HG02981 (cell line): ENCODE measurements at regions not wholly inside any gene's neighbourhood (a gene's known extent, or its start where the extent isn't known, plus 50 kb on each side); places are given as distances from the start of the nearest gene placed in this dataset.

Experiments used
- ATAC-seq: cut with Tn5 transposase; IDR thresholded peaks from one replicate; pipeline ENCODE4 v1.9.1; 2021; ENCODE audit warnings: mild to moderate bottlenecking, moderate library complexity; ENCODE audit not compliant: unreplicated experiment

DNA sequence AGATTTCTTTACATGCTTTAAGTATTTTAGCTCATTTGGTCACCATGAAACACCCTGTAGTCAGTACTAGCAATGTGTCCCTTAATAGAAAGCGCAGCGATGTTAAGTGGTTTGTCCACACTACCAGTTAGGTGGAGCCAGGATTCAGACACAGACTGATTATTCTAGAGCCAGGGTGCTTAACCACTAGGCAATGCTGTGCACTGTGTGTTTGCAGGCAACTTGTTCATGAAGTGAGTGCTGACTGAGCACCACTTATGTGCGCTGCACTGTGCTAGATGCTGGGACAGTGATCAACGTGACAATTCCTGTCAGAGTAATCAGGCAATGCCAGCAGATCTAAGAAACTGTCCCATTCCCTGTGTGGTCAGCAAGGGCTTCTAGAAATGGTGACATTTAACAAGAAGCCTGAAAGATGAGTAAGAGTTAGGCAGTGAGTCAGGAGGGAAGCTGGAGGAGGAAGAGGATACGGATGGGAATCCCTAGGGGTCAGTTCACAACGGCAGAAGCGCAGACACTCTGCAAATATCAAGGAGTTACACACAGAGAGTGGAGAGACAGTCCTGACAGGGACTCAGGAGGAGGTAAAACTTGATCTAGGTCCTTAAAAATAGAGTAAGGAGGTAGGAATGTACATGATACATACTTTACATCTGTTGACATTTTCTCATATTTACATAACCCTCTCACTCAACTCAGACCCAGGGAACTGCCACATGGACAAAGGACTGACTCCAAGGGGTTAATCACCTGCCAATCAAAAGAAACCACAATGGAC, 69.7 kb upstream of the EGR2 start:
- ATAC-seq: no peak

DNA sequence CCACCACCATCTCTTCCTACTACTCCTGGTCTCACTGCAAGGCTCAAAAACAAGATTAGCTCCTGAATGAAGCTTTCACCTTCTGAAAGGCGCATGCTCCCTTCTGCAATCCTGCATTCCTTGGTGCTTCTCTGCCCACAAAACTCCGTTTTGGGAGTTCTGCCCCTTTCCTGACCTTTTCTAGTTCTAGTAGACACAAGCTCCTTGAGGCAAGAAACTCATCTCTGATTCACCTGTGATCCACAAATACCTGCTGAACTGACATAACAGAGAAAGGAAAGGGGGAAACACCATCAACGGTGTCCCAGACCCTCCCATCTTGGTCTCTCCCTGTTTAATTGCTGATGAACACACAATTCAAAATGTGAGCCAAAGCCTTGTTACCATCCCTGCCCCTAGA, 64.0 kb upstream of the EGR2 start:
- no peak for ATAC-seq

DNA sequence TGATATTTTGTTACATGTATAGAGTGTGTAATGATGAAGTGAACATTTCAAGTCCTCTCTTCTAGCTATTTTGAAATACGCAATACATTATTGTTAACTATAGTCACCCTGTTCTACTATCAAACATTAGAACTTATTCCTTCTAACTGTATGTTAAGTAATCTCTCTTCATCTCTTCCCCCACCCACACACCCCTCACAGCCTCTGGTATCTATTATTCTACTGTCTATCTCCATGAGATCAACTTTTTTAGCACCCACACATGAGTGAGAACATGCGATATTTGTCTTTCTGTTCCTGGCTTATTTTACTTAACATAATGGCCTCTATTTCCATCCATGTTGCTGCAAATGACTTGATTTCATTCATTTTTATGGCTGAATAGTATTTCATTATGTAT, 57.7 kb upstream of the EGR2 start:
- ATAC-seq: no peak

DNA sequence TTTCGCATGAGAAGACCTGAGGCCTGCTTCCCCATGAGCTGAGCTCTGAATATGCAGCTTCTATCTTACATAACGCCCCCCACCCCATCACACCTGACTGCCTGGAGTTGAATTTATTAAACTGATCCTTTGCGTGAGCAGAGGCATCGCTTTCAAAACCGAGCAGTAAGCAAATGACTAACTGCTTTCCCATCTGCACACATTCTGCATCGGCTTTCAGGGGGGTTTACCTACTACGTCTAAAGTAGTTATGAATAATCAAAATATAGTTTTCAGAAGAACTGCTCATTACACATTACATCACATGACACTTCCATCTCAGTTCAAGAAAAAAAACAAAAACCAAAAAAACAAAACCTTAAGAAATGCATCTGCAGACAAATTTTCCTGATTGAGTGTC, 54.7 kb upstream of the EGR2 start:
- ATAC-seq: peak; percentile 71

DNA sequence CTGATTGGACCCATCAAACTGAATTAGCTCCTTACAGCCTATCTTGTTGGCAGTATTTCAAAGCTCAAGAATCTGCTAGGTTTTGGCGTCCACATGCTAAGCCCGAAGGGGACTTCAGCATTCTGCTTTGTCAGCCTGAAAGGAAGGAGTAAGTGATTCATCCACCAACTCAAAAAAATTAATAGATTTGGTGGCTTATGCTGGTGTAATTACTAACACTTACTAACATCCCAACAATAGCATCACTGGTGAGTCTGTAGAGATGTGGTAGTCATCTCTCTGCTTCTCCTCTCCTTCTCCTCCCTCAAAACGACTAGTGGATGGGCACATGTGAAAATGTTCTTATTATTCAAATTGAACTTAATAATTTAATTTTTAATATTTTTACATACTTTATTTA, 53.8 kb upstream of the EGR2 start:
- ATAC-seq: no peak

DNA sequence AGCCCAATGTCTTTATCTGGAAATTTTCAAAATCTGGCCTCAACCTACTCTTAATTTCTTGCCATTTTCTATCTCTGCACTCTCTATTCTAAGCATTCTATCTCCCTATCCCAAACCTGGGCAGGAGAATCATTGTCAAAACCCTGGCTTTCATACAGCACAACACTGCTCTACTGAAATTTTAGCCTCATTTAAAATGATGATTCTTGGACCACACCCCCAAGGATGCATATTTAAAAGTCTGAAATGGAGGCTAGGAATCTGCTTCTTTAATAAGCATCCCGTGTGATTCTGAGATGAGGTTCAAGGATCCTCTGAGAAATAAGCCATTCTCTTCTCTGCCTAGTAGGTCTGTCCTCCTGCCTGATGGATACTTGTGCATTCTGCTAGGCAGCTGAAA, 50.8 kb upstream of the EGR2 start:
- no peak for ATAC-seq

DNA sequence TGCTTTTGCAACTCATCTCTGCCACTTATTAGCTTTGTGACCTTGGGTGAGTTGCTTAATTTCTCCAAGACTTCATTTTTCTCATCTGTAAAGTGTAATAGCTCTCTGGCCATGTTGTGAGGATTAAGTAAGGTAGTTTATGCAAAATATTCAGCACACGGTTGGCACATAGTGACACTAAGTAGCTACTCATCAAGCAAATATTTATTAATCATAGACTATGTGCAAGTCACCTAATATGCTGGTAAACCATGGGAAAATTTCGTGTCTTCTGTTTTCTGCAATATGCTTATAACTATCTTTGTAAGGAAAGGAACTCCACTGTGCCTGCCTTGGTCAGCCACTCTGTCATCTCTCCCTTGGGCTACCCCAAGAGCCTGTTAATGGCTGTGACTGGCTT, 50.3 kb upstream of the EGR2 start:
- no peak for ATAC-seq
